B cell (primary cell): ENCODE measurements at regions not wholly inside any gene's neighbourhood (a gene's known extent, or its start where the extent isn't known, plus 50 kb on each side); places are given as distances from the start of the nearest gene placed in this dataset.

Experiments used
- ATAC-seq: fragments of 200-7000 bp; cut with Tn5 transposase; one replicate; pipeline ENCODE4 v1.10.0; 2021; ENCODE audit warnings: low read depth, mild to moderate bottlenecking, moderate number of reproducible peaks, moderate library complexity
- CTCF ChIA-PET: fragments of 350-600 bp; sonication (Branson Sonifier 250); formaldehyde crosslinking; loops from one replicate; lab custom pipeline; 2021; ENCODE audit warnings: antibody characterized with exemption, inconsistent platforms; lab: Charles Lee
- POLR2A ChIA-PET: fragments of 350-600 bp; sonication (Branson Sonifier 250); formaldehyde crosslinking; loops from one replicate; lab custom pipeline; 2021; ENCODE audit warnings: antibody characterized with exemption; lab: Charles Lee
- DNase-seq: peaks from one replicate; pipeline ENCODE4 v3.0.0; 2013
- H2AFZ ChIP-seq: 2 replicates; pipeline ENCODE4 v1.6.1; 2012; ENCODE audit warnings: mild to moderate bottlenecking, low read depth, low read length; ENCODE audit not compliant: insufficient read depth, poor library complexity, severe bottlenecking
- H3K27ac ChIP-seq, 2 donors: 1 replicate in 1 of 2; 2 replicates in 1 of 2; pipeline ENCODE4 v1.5.1; 2012 to 2013; ENCODE audit warnings: low read length in 2 of 2, mild to moderate bottlenecking in 2 of 2, moderate library complexity in 1 of 2
- H3K27me3 ChIP-seq, 4 experiments: fragments of 200-600 bp in 1 of 4; sonication (generic) in 1 of 4; replicated peaks in 1 of 4; 1 replicate in 2 of 4; 2 replicates in 2 of 4; pipeline versions ENCODE4 v1.6.1 to v1.7.0; 2013 to 2016; ENCODE audit warnings: low read length in 3 of 4, mild to moderate bottlenecking in 2 of 4, mixed read lengths in 1 of 4, moderate library complexity in 1 of 4; ENCODE audit not compliant: insufficient read depth in 4 of 4, control insufficient read depth in 3 of 4; ENCODE audit errors: control extremely low read depth in 1 of 4
- H3K36me3 ChIP-seq, 2 experiments: replicated peaks in 1 of 2; 1 replicate in 1 of 2; 2 replicates in 1 of 2; pipeline versions ENCODE4 v1.6.1 to v1.7.1; 2013; ENCODE audit warnings: low read length in 1 of 2; ENCODE audit not compliant: insufficient read depth in 2 of 2, control insufficient read depth in 1 of 2; ENCODE audit errors: control extremely low read depth in 1 of 2, extremely low read depth in 1 of 2
- H3K4me1 ChIP-seq, 2 donors: fragments of 200-600 bp in 1 of 2; sonication (generic) in 1 of 2; 1 replicate in 1 of 2; 2 replicates in 1 of 2; pipeline versions ENCODE4 v1.5.1 to v1.6.1; 2013 to 2017; ENCODE audit warnings: low read length in 2 of 2; ENCODE audit not compliant: control insufficient read depth in 2 of 2, insufficient read depth in 2 of 2
- H3K4me2 ChIP-seq: replicated peaks from 2 replicates; pipeline ENCODE3; 2012; ENCODE audit warnings: mild to moderate bottlenecking, low read depth, low read length; ENCODE audit not compliant: poor library complexity, severe bottlenecking
- H3K4me3 ChIP-seq, 5 experiments: fragments of 200-600 bp in 1 of 5; sonication (generic) in 1 of 5; 1 replicate in 3 of 5; 2 replicates in 2 of 5; pipeline versions ENCODE4 v1.5.1 to v1.7.0; 2011 to 2016; ENCODE audit warnings: low read length in 4 of 5, mild to moderate bottlenecking in 4 of 5, low read depth in 2 of 5, control low read depth in 1 of 5, moderate library complexity in 1 of 5; ENCODE audit not compliant: insufficient read depth in 1 of 5; ENCODE audit errors: control extremely low read depth in 1 of 5, extremely low read depth in 1 of 5
- H3K79me2 ChIP-seq: fragments of 200-600 bp; sonication (generic); one replicate; pipeline ENCODE4 v1.6.0; 2016; ENCODE audit warnings: low read length; ENCODE audit not compliant: control insufficient read depth, insufficient read depth
- H3K9ac ChIP-seq: fragments of 200-600 bp; sonication (generic); 2 replicates; pipeline ENCODE4 v1.6.1; 2017; ENCODE audit warnings: mild to moderate bottlenecking, low read length, moderate library complexity
- H3K9me3 ChIP-seq, 3 donors: one replicate each; pipeline versions ENCODE4 v1.6.1 to v1.7.1; 2013; ENCODE audit warnings: low read length in 2 of 3; ENCODE audit not compliant: control insufficient read depth in 2 of 3, insufficient read depth in 1 of 3; ENCODE audit errors: control extremely low read depth in 1 of 3
- H4K20me1 ChIP-seq: 2 replicates; pipeline ENCODE4 v1.6.0; 2012; ENCODE audit warnings: mild to moderate bottlenecking, low read length; ENCODE audit not compliant: insufficient read depth, control insufficient read depth, poor library complexity, severe bottlenecking
- H3K27ac Mint-ChIP-seq: one replicate; pipeline ENCODE4 v1.8.0; 2021; ENCODE audit warnings: mixed read lengths
- H3K27me3 Mint-ChIP-seq: one replicate; pipeline ENCODE4 v1.8.0; 2021; ENCODE audit warnings: mixed read lengths
- H3K4me1 Mint-ChIP-seq: one replicate; pipeline ENCODE4 v1.8.0; 2021; ENCODE audit warnings: mixed read lengths
- H3K4me3 Mint-ChIP-seq: one replicate; pipeline ENCODE4 v1.8.0; 2021; ENCODE audit warnings: mixed read lengths
- H3K9me3 Mint-ChIP-seq: one replicate; pipeline ENCODE4 v1.8.0; 2022; ENCODE audit warnings: mixed read lengths; ENCODE audit not compliant: insufficient read depth
- EZH2 ChIP-seq: IDR thresholded peaks from 2 replicates; pipeline ENCODE4 v1.6.1; 2012; ENCODE audit warnings: borderline replicate concordance, low read depth, mild to moderate bottlenecking, moderate library complexity, low read length; ENCODE audit not compliant: insufficient read depth, poor library complexity, severe bottlenecking
- WGBS: methylation state at CpG from one replicate; pipeline ENCODE4 v1.1.5; 2013; ENCODE audit warnings: missing lambda C conversion rate; ENCODE audit not compliant: insufficient coverage; 5-methylcytosine and 5-hydroxymethylcytosine counted together
- intact Hi-C: fragments of 100-400 bp; cut with micrococcal nuclease; formaldehyde crosslinking; loops from one replicate; pipeline ENCODE4 v1.10.0; 2022
- TF ChIP-seq, protein P1 (sequence below): fragments of 200-600 bp; IDR thresholded peaks from one replicate; pipeline ENCODE4 v1.8.0; 2022; ENCODE audit warnings: antibody characterized with exemption, mild to moderate bottlenecking

DNA sequence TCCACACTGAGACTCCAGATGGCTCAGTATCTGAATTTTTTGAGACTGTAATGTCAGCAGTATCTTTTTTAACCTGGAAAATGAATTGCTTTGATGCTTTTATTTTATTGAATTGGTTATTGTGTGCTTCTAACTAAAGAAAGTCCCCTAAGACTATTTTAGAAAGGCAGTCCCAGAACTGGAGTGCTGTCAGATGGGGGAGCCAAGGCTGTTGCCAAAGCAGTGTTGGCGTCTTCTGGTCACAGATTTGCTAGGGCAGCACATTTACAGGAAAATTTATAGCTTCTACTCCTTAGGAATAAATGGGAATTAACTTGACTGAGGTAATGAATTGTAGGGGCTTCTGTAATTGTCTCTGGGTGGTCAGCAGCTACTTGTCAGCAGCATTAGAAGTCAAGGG is 157.1 kb upstream of the ARHGAP5 start:
- POLR2A ChIA-PET, result no interaction called here
- no peaks in the 10 kb centered on the region for H4K20me1 ChIP-seq
- H3K36me3 ChIP-seq, result no peaks in the 10 kb centered on the region
- WGBS, result no CpG with 5 or more reads among the region's 1 CpG
- no peak for ATAC-seq
- peaks cover 5% of the 10 kb centered on the region for H3K27me3 Mint-ChIP-seq
- H3K79me2 ChIP-seq, result no peaks in the 10 kb centered on the region
- no peaks in the 10 kb centered on the region for H3K4me1 ChIP-seq
- no peak overlapping the region for H3K9ac ChIP-seq
- H3K4me3 ChIP-seq, result no peak overlapping the region
- H2AFZ ChIP-seq, result no peak overlapping the region
- H3K27ac Mint-ChIP-seq, result no peak overlapping the region
- no peak overlapping the region for H3K4me3 Mint-ChIP-seq
- H3K4me2 ChIP-seq, result no peak overlapping the region
- no peak for TF ChIP-seq EZH2
- TF ChIP-seq, protein P1, sequence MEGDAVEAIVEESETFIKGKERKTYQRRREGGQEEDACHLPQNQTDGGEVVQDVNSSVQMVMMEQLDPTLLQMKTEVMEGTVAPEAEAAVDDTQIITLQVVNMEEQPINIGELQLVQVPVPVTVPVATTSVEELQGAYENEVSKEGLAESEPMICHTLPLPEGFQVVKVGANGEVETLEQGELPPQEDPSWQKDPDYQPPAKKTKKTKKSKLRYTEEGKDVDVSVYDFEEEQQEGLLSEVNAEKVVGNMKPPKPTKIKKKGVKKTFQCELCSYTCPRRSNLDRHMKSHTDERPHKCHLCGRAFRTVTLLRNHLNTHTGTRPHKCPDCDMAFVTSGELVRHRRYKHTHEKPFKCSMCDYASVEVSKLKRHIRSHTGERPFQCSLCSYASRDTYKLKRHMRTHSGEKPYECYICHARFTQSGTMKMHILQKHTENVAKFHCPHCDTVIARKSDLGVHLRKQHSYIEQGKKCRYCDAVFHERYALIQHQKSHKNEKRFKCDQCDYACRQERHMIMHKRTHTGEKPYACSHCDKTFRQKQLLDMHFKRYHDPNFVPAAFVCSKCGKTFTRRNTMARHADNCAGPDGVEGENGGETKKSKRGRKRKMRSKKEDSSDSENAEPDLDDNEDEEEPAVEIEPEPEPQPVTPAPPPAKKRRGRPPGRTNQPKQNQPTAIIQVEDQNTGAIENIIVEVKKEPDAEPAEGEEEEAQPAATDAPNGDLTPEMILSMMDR, result no peak
- no peak overlapping the region for H3K27ac ChIP-seq
- no peaks in the 10 kb centered on the region for H3K9me3 ChIP-seq
- CTCF ChIA-PET, result interaction anchor here (12.7 kb wide), 1 partner anchor 332 kb away, joined by 219 read pairs; no protein-coding TSS in a partner anchor
- DNase-seq, result no peak
- no peaks in the 10 kb centered on the region for H3K4me1 Mint-ChIP-seq
- intact Hi-C loops, result loop anchor here (10.0 kb wide), 1 partner anchor 155 kb away; the partner anchor contains the start of gene ARHGAP5
- peaks cover 0 to 6% (median 0%) of the 10 kb centered on the region in 4 experiments for H3K27me3 ChIP-seq
- H3K9me3 Mint-ChIP-seq, result no peaks in the 10 kb centered on the region

DNA sequence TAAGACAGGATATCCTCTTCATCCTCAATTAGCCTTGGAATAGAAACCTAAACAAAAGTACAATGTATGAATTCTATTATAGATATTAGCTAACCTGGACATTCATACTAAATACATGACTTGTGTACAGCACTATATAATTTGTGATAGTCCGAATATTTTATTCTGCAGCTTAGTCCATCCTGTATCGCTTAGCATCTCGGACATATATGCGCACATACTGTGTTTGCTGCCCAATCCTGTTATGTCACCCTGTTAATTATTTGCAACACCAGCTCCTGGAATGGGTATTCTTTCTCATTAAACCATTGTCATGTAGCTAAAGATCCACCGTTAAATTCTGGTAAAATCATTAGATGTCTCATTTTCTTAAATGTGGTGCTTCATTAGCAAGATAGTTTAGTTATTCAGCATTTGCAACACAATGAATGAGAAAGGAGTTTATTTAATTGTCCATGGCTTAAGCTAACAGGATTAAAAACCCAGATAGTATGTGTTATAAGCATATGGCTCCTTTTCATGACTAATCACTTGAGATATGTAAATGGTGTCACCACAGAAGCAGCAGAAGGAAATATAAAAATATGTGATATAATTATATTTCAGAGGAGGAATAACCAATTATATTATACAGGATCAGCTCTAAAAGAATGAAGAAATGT is 156.0 kb upstream of the ARHGAP5 start:
- H3K4me1 Mint-ChIP-seq, result no peaks in the 10 kb centered on the region
- CTCF ChIA-PET, result interaction anchor here (1.1 to 12.7 kb wide), 2 partner anchors 155 to 331 kb away, joined by 3 to 219 read pairs; no protein-coding TSS in a partner anchor
- no peak overlapping the region for H3K4me3 ChIP-seq
- POLR2A ChIA-PET, result no interaction called here
- no peak overlapping the region for H3K4me3 Mint-ChIP-seq
- WGBS, result 100% methylated on average over 1 of the region's 5 CpGs
- H3K36me3 ChIP-seq, result no peaks in the 10 kb centered on the region
- intact Hi-C loops, result loop anchor here (10.0 kb wide), 1 partner anchor 154 kb away; the partner anchor contains the start of gene ARHGAP5
- no peak overlapping the region for H3K27ac ChIP-seq
- no peaks in the 10 kb centered on the region for H4K20me1 ChIP-seq
- no peak for DNase-seq
- no peaks in the 10 kb centered on the region for H3K4me1 ChIP-seq
- H3K27me3 ChIP-seq, result peaks cover 0 to 6% (median 0%) of the 10 kb centered on the region in 4 experiments
- no peaks in the 10 kb centered on the region for H3K9me3 Mint-ChIP-seq
- no peak overlapping the region for H3K9ac ChIP-seq
- peaks cover 5% of the 10 kb centered on the region for H3K27me3 Mint-ChIP-seq
- no peak for ATAC-seq
- H3K9me3 ChIP-seq, result no peaks in the 10 kb centered on the region
- no peak overlapping the region for H3K27ac Mint-ChIP-seq
- no peak overlapping the region for H3K4me2 ChIP-seq
- H3K79me2 ChIP-seq, result no peaks in the 10 kb centered on the region
- TF ChIP-seq, protein P1, result no peak
- TF ChIP-seq EZH2, result no peak
- no peak overlapping the region for H2AFZ ChIP-seq
